A549 (cell line): ENCODE measurements at regions not wholly inside any gene's neighbourhood (a gene's known extent, or its start where the extent isn't known, plus 50 kb on each side); places are given as distances from the start of the nearest gene placed in this dataset.

Experiments used
- RARB ChIP-seq: fragments of 250-450 bp; sonication (Bioruptor Pico); IDR thresholded peaks from 2 replicates; pipeline ENCODE4 v1.8.0; 2021; ENCODE audit warnings: mild to moderate bottlenecking, moderate library complexity
- TF ChIP-seq, protein P1 (sequence below): fragments of >200 bp; sonication (Bioruptor Twin); formaldehyde crosslinking; IDR thresholded peaks from 3 replicates; pipeline ENCODE4 v1.5.1; 2016

DNA sequence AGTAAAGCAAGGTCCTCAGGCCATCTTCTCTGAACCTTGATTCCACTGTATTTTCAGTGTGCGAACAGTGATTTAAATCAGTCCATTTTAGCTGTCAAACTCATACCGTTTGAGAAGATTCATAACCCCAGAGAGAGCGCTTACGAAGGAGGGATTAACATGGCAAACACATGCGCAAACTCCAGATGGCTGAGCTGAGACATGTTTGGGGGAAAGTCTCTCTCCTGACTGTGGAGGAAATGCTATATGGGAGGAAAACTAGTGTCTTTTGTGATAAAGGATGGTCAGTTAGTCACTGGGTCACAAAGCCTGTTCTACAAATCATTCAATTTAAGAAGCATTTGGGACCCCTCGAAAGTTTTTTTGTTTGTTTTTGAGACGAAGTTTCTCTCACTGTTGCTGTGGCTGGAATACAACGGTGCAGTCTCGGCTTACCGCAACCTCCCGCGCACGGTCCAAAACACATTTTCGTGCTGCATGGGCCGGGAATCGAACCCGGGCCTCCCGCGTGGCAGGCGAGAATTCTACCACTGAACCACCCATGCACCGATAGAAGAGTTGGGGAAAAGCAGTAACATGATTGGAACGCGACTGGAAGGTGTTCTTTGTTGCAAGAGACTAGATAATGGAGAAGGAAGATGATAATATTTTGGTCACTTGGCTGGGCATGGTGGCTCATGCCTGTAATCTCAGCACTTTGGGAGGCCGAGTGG lies 58.4 kb upstream of the CXADR start:
- no peak; the same call in 1 of the 2 replicates for TF ChIP-seq RARB
- TF ChIP-seq, protein P1, sequence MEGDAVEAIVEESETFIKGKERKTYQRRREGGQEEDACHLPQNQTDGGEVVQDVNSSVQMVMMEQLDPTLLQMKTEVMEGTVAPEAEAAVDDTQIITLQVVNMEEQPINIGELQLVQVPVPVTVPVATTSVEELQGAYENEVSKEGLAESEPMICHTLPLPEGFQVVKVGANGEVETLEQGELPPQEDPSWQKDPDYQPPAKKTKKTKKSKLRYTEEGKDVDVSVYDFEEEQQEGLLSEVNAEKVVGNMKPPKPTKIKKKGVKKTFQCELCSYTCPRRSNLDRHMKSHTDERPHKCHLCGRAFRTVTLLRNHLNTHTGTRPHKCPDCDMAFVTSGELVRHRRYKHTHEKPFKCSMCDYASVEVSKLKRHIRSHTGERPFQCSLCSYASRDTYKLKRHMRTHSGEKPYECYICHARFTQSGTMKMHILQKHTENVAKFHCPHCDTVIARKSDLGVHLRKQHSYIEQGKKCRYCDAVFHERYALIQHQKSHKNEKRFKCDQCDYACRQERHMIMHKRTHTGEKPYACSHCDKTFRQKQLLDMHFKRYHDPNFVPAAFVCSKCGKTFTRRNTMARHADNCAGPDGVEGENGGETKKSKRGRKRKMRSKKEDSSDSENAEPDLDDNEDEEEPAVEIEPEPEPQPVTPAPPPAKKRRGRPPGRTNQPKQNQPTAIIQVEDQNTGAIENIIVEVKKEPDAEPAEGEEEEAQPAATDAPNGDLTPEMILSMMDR, result no peak
